ENCODE measurements at regions not wholly inside any gene's neighbourhood (a gene's known extent, or its start where the extent isn't known, plus 50 kb on each side); places are given as distances from the start of the nearest gene placed in this dataset.

- H3K27ac ChIP-seq, result no peak overlapping the region
- no peak for TF ChIP-seq CTCF (IDR thresholded peaks at IDR 0.05)
- TF ChIP-seq ZFX (IDR thresholded peaks at IDR 0.05; ENCODE audit: borderline replicate concordance), result no peak
Observed at GRCh38 chr7:130880668-130881067, 146.7 kb upstream of the KLF14 start.

- TF ChIP-seq ZFX (IDR thresholded peaks at IDR 0.05; ENCODE audit: borderline replicate concordance) (no peak), CTCF (IDR thresholded peaks at IDR 0.05) (no peak)
- H3K27ac ChIP-seq, result no peak overlapping the region
Observed at GRCh38 chr7:130881091-130881798, 147.2 kb upstream of the KLF14 start.

GRCh38 chr7:130881799-130882141 lies 147.8 kb upstream of the KLF14 start:
- no peak overlapping the region for H3K27ac ChIP-seq
- no peak for TF ChIP-seq CTCF (IDR thresholded peaks at IDR 0.05)
- TF ChIP-seq ZFX (IDR thresholded peaks at IDR 0.05; ENCODE audit: borderline replicate concordance), result no peak

GRCh38 chr7:130882396-130882795 lies 148.4 kb upstream of the KLF14 start:
- no peak for TF ChIP-seq CTCF (IDR thresholded peaks at IDR 0.05)
- no peak for TF ChIP-seq ZFX (IDR thresholded peaks at IDR 0.05; ENCODE audit: borderline replicate concordance)
- H3K27ac ChIP-seq, result no peak overlapping the region

GRCh38 chr7:130883928-130884327 lies 149.9 kb upstream of the KLF14 start:
- TF ChIP-seq CTCF (IDR thresholded peaks at IDR 0.05) (no peak), ZFX (IDR thresholded peaks at IDR 0.05; ENCODE audit: borderline replicate concordance) (no peak)
- no peak overlapping the region for H3K27ac ChIP-seq

GRCh38 chr7:130884437-130885417 lies 150.7 kb upstream of the KLF14 start:
- H3K27ac ChIP-seq, result no peak overlapping the region
- TF ChIP-seq ZFX (IDR thresholded peaks at IDR 0.05; ENCODE audit: borderline replicate concordance) (no peak), CTCF (IDR thresholded peaks at IDR 0.05) (no peak)

All from 22Rv1 (cell line).